Suppressor macrophage treated with lipopolysaccharide for 1 hour (primary cell): ENCODE measurements at regions not wholly inside any gene's neighbourhood (a gene's known extent, or its start where the extent isn't known, plus 50 kb on each side); places are given as distances from the start of the nearest gene placed in this dataset.
"Not testable (repeated sequence)": the region's sequence is repeated elsewhere in the genome, so short reads cannot be mapped to it uniquely, and the experiment has no call there.

ENCODE experiments used
- DNase-seq, 3 donors: peaks; one replicate each; pipeline ENCODE4 v3.0.0-alpha.2; 2020 to 2022

- DNase-seq, result no peak
Observed at GRCh38 chr20:52364405-52364804, 172.8 kb upstream of the ZFP64 start.

- no peak for DNase-seq
Observed at GRCh38 chr20:52361650-52362049, 170.1 kb upstream of the ZFP64 start.

- DNase-seq, result no peak
Observed at GRCh38 chr20:52349806-52350205, 158.2 kb upstream of the ZFP64 start.

GRCh38 chr20:52348434-52348833 is 156.9 kb upstream of the ZFP64 start:
- no peak for DNase-seq

GRCh38 chr20:52346797-52347196 is 155.2 kb upstream of the ZFP64 start:
- DNase-seq, result no peak

- DNase-seq, result no peak
Observed at GRCh38 chr20:52342913-52343312, 151.3 kb upstream of the ZFP64 start.

GRCh38 chr20:52340036-52340634 is 148.6 kb upstream of the ZFP64 start:
- no peak for DNase-seq

GRCh38 chr20:52332649-52333250 is 141.2 kb upstream of the ZFP64 start:
- no peak for DNase-seq

DNA sequence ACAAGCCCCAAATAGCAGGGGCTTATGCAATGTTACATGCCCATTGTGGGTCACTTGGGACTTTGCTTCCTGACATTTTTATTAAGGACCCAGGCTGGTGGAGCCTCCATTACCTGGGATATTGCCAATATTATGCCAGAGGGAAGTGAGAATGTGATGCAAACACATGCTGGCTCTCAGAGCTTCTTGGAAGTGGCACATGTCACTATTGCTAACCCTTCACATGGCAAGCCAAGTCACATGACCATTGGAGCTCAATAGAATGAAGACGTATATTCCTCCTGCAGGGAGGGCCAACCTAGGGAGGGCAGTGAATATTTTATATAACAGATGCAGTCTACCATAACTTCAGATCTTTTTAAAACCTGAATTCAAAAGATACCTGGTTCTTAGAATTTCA is 140.7 kb upstream of the ZFP64 start:
- no peak for DNase-seq

- no peak for DNase-seq
Observed at GRCh38 chr20:52331655-52332054, 140.1 kb upstream of the ZFP64 start.

DNA sequence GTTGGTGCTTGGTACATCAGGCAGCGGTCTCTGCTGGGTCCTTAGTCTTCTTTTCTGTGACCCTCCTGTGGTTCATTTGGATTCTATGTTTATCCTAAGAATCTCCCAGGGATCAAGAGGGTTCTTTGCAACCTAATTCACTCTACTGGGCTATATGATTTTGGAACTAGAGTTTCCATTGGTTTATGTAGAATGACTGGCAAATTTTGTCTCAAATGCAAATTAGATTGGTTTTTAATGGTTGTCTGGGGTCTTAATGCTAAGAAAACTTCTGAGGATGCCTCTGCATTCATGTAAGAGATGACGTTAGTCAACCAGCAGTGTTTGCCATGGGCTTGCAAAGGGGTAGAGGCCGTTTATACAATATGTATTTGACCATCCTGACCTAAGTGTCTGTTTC is 129.8 kb upstream of the ZFP64 start:
- DNase-seq, result no peak

GRCh38 chr20:52318651-52319050 is 127.1 kb upstream of the ZFP64 start:
- DNase-seq, result no peak

DNA sequence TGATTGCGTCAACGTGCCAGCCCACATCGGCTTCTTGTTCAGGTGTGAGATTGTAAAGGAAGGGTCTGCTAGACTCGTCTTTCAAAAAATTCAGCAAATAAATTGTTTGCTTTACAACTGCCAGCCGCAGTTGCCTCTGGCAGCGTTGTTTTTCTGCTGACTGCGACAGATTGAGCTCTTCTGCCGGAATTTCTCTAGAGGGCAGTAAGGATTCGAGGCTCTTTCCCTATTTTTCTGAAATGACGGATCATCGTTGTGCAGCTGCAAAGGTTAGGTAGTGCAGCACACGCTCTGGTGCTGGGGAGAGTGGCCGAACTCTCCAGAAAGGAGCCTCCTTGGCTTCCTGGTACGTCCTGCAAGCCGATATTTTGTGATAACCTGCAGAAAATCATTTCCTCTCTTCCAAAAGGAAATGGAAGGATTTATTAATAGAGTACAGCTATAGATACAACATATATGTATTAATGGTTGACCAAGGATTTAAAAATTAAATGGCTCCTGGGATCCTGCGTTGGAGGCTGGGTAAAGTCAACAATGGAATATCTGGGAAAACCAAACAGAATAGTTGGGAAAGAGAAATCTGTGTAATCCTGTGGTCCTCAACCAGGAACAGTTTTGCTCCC is 121.9 kb upstream of the ZFP64 start:
- DNase-seq, result no peak

GRCh38 chr20:52312132-52312729 is 120.7 kb upstream of the ZFP64 start:
- peak; percentile 52 to 62 (median 60) for DNase-seq

GRCh38 chr20:52311209-52311794 is 119.7 kb upstream of the ZFP64 start:
- no peak for DNase-seq

DNA sequence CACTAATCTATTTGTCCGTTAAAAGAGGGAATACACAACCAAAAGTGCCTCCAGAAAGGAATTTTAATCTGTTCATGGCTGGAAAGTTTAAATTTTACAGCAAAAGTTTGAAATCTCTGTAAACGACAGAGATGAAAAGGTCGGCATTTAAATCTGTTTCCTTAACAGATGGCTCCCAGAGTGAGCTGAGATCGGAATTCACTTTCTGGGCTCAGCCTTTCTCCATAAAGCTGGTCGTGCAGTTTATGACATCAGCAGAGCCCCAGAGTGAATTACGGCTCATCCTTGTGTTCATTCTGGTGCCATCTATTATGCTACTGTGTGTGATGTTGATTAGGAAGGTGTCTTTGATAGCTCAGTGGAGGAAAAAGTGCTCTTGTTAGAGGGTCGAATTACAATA is 117.6 kb upstream of the ZFP64 start:
- no peak for DNase-seq

GRCh38 chr20:52306477-52306876 is 114.9 kb upstream of the ZFP64 start:
- no peak for DNase-seq

DNA sequence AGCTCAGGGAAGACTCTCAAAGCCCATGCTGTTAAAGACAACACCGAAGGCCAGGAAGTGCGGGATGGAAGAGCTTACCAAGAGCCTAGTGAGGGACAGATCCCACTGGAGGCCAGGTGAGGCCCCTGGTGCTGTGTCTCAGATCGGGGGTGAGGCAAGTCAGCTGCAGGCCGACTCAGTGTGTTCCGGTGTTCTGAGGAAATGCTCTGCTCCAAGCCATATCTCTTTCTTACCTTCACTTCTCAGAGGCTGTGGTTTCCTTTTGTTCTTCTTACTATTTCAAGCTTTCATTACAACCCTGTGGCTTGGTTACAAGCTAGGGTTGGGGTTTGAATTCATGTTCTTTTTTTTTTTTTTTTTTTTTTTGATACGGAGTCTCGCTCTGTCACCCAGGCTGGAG is 114.3 kb upstream of the ZFP64 start:
- no peak for DNase-seq

DNA sequence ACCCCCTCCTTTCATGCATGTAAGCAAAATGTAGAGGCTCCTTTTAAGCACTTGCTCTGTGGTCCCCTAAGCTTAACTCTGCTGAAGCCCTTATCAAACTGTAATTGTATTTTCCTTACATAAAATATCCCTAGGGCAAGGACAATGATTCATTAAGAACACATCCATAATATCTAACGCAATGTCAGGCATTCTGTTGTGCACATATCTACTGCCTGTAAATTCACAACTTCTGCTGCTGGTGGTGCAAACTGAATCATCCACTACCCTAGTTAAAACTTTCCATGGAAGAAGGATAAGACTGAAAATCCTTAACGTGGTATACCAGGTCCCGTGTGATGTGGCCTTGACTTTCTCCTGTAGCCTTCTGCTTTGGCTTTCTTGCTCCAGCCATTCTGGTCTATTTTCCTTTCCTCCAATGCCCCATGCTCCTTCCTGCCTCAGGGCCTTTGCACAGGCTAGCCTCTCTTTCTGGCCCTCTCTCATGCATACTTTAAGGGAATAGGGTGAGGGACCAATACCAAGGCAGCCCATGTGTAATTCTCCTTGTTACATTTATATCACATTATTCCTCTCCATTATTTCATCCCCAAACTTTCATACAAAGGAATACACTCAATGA is 113.6 kb upstream of the ZFP64 start:
- DNase-seq, result no peak

- DNase-seq, result no peak
Observed at GRCh38 chr20:52303281-52303950, 111.8 kb upstream of the ZFP64 start.

DNA sequence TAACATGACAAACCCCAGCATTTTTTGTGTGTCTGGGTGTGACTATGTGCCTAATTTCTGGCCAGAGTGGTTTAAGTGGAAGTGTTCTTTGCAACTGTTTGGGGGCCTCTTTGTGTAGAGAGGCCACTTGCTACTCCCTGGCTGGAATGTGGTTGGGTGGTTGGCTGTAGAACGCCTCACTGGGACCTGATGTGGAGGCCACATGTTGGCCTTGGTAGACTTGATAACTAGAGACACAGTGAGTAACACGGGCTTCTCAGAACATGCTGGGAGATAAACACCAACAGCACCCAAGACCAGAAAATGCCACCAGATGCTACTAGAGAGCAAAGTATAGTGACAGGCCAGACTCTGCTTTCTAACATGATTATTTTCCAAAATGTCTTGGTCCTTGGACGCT is 111.2 kb upstream of the ZFP64 start:
- no peak for DNase-seq

- not testable (repeated sequence) for DNase-seq
Observed at GRCh38 chr20:52302051-52302450, 110.5 kb upstream of the ZFP64 start.

- no peak for DNase-seq
Observed at GRCh38 chr20:52295556-52295955, 104.0 kb upstream of the ZFP64 start.
